Bone marrow (tissue), 2 donors: ENCODE measurements at regions not wholly inside any gene's neighbourhood (a gene's known extent, or its start where the extent isn't known, plus 50 kb on each side); places are given as distances from the start of the nearest gene placed in this dataset.
"Not testable (repeated sequence)": the region's sequence is repeated elsewhere in the genome, so short reads cannot be mapped to it uniquely, and the experiment has no call there.

ENCODE experiments used
- DNase-seq, 2 donors: peaks; one replicate each; lab custom pipeline; 2025; lab: John Stamatoyannopoulos, UW

- no peak for DNase-seq
Observed at GRCh38 chr3:164460851-164461250, 617.4 kb downstream of the SI start.

DNA sequence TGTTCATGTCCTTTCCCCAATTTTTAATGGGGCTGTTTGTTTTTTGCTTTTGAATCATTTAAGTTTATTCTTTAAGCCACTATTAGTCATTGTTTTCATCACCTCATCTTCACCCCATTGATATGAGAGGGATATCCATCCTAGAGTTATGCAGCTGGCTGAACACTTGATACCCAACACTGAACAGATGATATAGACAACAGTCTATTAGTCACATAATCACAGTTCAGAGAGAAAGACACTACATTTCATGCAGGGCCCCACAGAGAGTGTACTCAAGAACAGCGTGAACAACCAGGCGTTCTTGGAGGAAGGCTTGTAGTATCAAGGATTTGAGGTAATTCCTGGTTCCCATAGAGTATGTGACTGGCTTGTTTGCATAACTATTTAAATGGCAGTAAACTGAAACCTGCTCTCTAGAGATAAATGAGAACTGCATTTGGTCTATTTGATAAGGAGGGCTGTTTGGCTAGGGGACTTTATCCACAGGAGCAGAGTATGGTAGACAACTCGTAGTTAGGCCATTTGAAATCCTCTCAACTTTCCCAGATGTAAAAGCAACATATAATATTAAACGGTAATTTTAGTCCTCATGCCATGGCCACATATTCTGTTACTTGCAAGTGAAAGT is 618.7 kb downstream of the SI start:
- DNase-seq, result no peak

DNA sequence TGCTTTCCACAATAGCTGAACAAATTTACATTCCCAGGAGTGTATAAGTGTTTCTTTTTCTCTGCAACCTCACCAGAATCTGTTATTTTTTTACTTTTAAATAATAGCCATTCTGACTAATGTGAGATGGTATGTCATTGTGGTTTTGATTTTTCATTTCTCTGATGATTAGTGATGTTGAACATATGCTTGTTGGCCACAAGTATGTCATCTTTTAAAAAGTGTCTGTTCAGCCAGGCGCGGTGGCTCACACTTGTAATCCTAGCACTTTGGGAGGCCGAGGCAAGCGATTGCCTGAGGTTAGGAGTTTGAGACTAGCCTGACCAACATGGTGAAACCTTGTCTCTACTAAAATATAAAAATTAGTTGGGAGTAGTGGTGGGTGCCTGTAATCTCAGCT is 619.3 kb downstream of the SI start:
- no peak for DNase-seq

DNA sequence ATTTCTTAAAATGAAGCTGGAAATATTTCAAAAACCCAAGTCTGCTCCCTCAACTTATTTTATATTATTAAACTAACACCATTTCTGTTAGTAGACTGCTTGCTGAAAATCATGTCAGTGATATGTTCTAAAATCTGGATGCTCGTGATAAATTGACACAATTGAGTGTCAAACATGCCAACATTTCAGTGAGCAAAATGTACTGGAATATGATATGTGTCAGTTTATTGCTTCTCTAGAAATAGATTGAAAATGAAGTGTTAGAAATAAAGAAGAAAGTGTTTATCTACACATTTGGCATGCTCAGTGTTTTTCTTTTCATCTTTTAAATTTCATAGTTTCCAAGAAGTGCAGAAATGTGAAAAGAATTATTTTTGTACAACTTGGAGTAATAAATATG is 624.6 kb downstream of the SI start:
- DNase-seq, result no peak

DNA sequence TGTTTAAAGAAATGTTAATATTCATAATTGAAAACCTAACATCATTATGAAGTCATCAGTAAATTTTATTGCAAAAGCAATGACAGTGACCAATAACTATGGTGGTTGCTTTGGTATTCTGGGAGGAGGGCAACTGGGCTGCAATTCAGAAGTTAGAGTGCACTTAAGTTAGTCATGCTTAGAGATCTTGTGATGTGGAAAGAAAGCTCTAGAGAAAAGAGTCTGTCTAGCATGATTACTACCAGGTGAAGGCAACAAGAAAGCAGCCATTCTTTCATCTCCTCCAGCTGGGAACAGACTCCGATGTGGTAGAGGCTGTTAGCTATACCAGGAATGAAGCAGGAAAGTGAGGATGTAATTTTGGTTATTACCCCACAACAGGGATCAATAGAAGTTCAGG is 625.6 kb downstream of the SI start:
- DNase-seq, result no peak

GRCh38 chr3:164451072-164451910 is 627.0 kb downstream of the SI start:
- DNase-seq, result no peak

- no peak for DNase-seq
Observed at GRCh38 chr3:164450276-164450905, 627.9 kb downstream of the SI start.

DNA sequence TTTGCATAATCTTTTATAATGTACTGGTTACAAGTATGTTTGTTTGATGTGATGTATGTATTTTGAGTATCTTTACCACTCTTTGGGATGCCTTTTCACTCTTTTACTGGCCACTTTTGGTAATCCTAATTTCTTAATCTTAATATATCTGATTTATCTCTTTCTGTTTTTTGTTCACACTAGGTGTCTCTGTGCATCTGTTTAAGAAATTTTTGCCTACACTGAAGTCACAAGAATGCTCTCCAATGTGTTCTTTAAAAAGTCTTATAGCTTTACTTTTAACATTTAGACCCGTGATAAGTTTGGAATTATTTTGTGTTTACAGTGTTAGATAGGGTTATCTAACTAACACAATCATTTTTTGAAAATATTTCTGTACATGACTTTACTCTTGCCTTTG is 659.1 kb downstream of the SI start:
- no peak for DNase-seq

GRCh38 chr3:164418414-164418813 is 659.9 kb downstream of the SI start:
- DNase-seq, result no peak

GRCh38 chr3:164417955-164418354 is 660.3 kb downstream of the SI start:
- DNase-seq, result no peak

DNA sequence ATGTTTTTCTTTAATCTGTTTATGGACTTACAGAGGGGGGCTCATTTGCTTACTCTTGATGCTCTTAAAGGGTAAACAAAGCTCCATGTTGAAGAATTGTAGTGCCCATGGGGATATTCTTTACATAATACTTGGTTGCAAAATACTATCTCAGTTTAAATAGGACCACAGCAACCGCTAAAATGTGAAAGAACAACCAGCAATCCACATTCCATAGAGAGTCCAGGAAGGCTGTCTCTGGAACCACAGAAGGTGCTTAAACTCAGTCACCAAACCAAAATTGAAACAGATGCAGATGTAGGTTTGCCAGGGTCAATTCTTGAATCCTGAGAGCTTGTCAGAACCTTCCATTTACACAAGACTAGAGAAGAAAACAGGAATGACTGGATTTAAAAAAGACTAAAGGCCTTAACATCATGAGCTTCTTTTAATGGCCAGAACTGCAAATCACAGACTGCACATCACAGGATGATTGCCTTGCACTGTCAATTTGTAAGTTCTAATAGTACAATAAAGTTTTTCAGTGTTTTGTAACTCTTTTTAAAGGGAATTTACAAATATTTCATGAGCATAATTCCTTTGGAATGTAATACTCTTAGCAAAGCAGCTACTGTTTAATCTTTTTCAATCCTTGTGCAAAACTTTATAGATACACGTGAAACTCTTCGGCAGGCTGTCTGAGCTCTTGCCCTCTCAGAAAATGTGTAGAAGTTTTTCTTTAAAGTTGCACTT is 661.6 kb downstream of the SI start:
- no peak for DNase-seq

- DNase-seq, result no peak
Observed at GRCh38 chr3:164408326-164408725, 670.0 kb downstream of the SI start.

GRCh38 chr3:164407111-164407510 is 671.2 kb downstream of the SI start:
- no peak for DNase-seq

DNA sequence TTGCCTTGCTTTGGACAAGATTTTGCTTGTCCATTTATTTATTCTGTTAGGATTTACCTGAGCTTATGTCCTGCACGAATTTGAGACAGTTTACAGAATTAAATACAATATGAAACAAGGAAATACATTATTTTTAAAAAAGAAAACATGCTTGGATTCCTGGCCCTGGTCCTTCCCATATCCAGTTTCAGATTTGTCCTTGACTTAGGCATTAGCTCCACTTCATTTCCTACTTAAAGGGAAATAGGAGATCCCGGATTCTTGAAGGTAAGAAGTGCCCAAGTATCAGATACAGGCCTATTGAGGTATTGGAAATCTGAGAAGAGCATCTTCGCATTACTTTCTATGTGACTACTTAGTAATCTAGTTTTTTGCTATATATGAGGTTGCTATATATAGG is 672.0 kb downstream of the SI start:
- DNase-seq, result no peak

GRCh38 chr3:164401923-164402322 is 676.4 kb downstream of the SI start:
- no peak for DNase-seq

GRCh38 chr3:164401440-164401839 is 676.9 kb downstream of the SI start:
- DNase-seq, result not testable (repeated sequence)

- no peak for DNase-seq
Observed at GRCh38 chr3:164397462-164397861, 680.8 kb downstream of the SI start.

DNA sequence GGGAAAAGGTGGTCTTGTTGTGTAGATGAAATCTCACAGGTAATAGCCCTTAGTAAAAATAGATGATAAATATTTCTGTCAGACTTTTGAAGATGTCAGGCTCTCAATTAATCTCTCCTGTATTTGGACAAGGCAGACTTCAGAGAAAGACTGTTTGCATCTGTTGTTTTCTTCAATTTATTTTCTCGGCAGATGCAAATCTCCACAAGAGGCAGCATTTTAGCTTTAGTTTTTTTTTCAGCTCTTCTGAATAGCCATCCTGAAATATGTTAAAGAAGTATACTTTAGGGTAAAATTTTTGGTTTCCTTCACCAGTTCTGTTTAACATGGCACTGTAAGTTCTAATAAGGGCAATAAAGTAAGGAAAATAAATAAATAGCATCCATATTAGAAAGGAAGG is 685.1 kb downstream of the SI start:
- DNase-seq, result no peak

- no peak for DNase-seq
Observed at GRCh38 chr3:164390046-164390445, 688.2 kb downstream of the SI start.

- DNase-seq, result no peak
Observed at GRCh38 chr3:164387236-164387635, 691.1 kb downstream of the SI start.

DNA sequence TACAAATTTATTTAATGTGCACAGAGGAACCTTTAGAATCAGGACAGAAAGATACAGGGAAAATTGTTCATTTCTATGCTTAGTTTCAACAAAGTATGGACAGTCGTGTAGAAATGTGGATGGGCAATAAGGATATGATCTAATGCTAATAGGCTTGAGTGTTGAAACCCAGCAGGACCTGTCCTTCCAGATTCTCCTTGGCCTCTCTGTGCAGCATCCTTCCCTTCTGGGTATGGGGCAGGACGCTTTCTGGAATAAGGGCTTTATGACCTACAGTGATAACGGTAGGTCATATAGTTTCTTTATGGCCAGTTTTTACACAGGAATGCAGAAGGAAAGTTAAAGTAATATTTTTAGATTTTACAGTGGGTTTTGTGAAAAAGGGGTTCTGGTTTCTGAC is 698.1 kb downstream of the SI start:
- DNase-seq, result no peak

GRCh38 chr3:164377466-164377865 is 700.8 kb downstream of the SI start:
- no peak for DNase-seq

GRCh38 chr3:164375995-164376394 is 702.3 kb downstream of the SI start:
- no peak for DNase-seq
